ENCODE measurements at regions not wholly inside any gene's neighbourhood (a gene's known extent, or its start where the extent isn't known, plus 50 kb on each side); places are given as distances from the start of the nearest gene placed in this dataset.

- H3K4me3 ChIP-seq (ENCODE audit: low read depth, low read length) = no peak overlapping the region
- no peak for TF ChIP-seq CTCF (conservative IDR thresholded peaks at IDR 0.05; ENCODE audit: low read depth, low read length)
- no peak for DNase-seq (ENCODE audit: low read depth)
Observed at GRCh38 chr18:33805592-33805991, 227.6 kb downstream of the ASXL3 start.

- H3K4me3 ChIP-seq (ENCODE audit: low read depth, low read length) = no peak overlapping the region
- no peak for TF ChIP-seq CTCF (conservative IDR thresholded peaks at IDR 0.05; ENCODE audit: low read depth, low read length)
- DNase-seq (ENCODE audit: low read depth) = peak; percentile 73
Observed at GRCh38 chr18:33804258-33804657, 226.2 kb downstream of the ASXL3 start.

GRCh38 chr18:33803636-33804035, 225.6 kb downstream of the ASXL3 start:
- H3K4me3 ChIP-seq (ENCODE audit: low read depth, low read length) = no peak overlapping the region
- TF ChIP-seq CTCF (conservative IDR thresholded peaks at IDR 0.05; ENCODE audit: low read depth, low read length) = no peak
- no peak for DNase-seq (ENCODE audit: low read depth)

- no peak for DNase-seq (ENCODE audit: low read depth)
- H3K4me3 ChIP-seq (ENCODE audit: low read depth, low read length) = no peak overlapping the region
- TF ChIP-seq CTCF (conservative IDR thresholded peaks at IDR 0.05; ENCODE audit: low read depth, low read length) = no peak
Observed at GRCh38 chr18:33802955-33803354, 224.9 kb downstream of the ASXL3 start.
